ACHN (cell line): ENCODE measurements at regions not wholly inside any gene's neighbourhood (a gene's known extent, or its start where the extent isn't known, plus 50 kb on each side); places are given as distances from the start of the nearest gene placed in this dataset.

Experiments used
- DNase-seq: peaks from one replicate; pipeline ENCODE4 v3.0.0-alpha.2; 2015
- in situ Hi-C: cut with HindIII; loops from 2 replicates; pipeline ENCODE4 v1.10.0; 2017; ENCODE audit warnings: low sequenced_read_pairs, low pct_ligation_motif_present, low pct_unique_long_range_greater_than_20kb

GRCh38 chr5:61720829-61721228, 388.8 kb downstream of the ZSWIM6 start:
- in situ Hi-C loops = no loop called here
- no peak for DNase-seq

- in situ Hi-C loops = no loop called here
- no peak for DNase-seq
Observed at GRCh38 chr5:61724102-61724501, 392.0 kb downstream of the ZSWIM6 start.

- in situ Hi-C loops = no loop called here
- no peak for DNase-seq
Observed at GRCh38 chr5:61728287-61728686, 396.2 kb downstream of the ZSWIM6 start.

DNA sequence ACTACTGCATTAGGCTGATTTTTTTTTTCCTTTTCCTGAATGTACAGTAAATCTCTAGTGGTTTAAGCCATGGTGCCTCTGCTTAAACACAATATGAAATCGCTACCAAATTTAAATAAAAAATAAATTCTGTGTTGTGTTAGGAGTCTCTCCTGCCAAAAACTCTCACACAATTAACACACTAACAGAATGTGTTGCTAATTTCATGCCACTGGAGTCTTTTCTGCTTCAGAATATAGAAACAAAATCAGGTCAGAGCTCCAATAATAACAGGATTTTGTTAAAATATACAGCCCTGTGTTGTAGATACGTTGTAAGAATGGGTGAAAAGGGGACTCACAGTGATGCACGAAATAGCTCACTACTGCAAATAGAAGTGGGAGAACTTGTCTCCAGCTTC, 398.8 kb downstream of the ZSWIM6 start:
- in situ Hi-C loops = no loop called here
- DNase-seq = no peak

DNA sequence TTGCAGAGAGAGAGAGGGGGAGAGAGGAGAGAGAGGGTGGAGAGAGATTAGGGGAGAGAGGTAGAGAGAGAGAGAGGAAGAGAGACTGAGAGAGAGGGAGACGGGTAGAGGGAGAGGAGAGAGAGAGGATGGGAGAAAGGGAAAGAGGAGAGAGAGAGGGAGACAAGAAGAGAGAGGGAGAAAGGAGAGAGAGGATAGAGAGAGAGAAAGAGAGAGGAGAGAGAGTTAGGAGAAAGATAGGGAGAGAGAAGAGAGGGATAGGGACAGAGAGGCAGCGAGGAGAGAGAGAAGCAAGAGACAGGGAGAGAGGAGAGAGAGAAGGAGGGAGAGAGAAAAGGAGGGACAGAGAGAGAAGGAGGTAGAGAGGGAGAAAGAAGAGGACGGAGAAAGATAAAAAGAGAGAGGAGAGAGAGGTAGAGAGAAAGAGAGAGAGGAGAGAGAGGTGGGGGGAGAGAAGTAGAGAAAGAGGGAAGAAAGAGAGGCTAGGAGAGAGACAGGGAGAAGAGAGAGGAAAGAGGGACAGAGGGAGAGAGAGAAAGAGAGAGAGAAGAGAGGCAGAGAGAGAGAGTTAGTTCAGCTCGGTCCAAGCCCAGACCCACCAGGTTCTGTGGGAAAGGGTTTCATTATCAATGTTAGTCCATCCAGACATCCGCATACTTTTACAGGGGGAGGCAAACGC, 399.3 kb downstream of the ZSWIM6 start:
- DNase-seq = no peak
- in situ Hi-C loops = no loop called here

GRCh38 chr5:61731946-61732314, 399.9 kb downstream of the ZSWIM6 start:
- in situ Hi-C loops = no loop called here
- no peak for DNase-seq

GRCh38 chr5:61732369-61732768, 400.3 kb downstream of the ZSWIM6 start:
- in situ Hi-C loops = no loop called here

GRCh38 chr5:61732796-61733195, 400.7 kb downstream of the ZSWIM6 start:
- in situ Hi-C loops = no loop called here

More at GRCh38 chr5:61732369-61732768, 400.3 kb downstream of the ZSWIM6 start:
- no peak for DNase-seq

GRCh38 chr5:61734001-61734400, 401.9 kb downstream of the ZSWIM6 start:
- DNase-seq = no peak
- in situ Hi-C loops = no loop called here

More at GRCh38 chr5:61732796-61733195, 400.7 kb downstream of the ZSWIM6 start:
- no peak for DNase-seq

- no peak for DNase-seq
- in situ Hi-C loops = no loop called here
Observed at GRCh38 chr5:61734966-61735365, 402.9 kb downstream of the ZSWIM6 start.

DNA sequence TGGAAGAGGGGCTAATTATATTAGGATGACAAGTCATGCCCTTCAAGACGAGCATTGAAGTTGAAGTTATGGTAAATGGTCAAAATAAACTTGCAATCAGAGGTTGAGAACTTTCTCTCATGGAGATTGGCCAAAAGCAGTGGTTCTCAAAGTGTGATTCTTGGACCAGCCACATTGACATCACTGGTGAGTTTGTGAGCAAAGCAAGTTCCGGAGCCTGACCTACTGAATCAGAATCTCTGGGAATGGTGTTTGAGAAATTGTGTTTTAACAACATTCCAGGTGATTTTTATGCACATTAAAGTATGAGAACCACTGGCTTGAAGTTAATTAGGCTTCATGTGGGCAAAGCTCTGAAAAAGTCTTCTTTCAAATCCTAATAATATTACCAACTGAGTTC, 403.5 kb downstream of the ZSWIM6 start:
- no peak for DNase-seq
- in situ Hi-C loops = no loop called here

- DNase-seq = no peak
- in situ Hi-C loops = no loop called here
Observed at GRCh38 chr5:61735995-61736394, 403.9 kb downstream of the ZSWIM6 start.

- in situ Hi-C loops = no loop called here
- no peak for DNase-seq
Observed at GRCh38 chr5:61737301-61737963, 405.4 kb downstream of the ZSWIM6 start.

- DNase-seq = no peak
- in situ Hi-C loops = no loop called here
Observed at GRCh38 chr5:61737964-61738340, 405.9 kb downstream of the ZSWIM6 start.

DNA sequence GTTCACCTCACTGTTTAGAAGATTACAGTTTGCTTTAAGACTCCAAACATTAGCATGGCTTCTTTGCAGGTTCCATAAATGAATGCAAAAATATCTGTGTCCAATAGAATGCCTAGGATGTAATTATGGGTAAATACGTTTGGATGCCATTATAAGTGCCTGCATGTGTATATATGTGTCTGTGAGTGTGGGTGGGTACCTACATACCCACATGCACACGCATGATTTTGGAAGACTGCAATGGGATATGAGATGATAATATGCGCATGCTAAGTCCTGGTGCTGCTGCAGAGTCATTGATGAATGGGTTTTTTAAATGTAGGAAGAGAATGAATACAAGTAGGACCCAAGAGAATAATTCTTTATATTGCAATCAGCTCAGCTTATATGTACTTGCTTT, 406.4 kb downstream of the ZSWIM6 start:
- in situ Hi-C loops = no loop called here

GRCh38 chr5:61744690-61745619, 412.9 kb downstream of the ZSWIM6 start:
- DNase-seq = peak; percentile 2
- in situ Hi-C loops = no loop called here

More for the DNA sequence above, 406.4 kb downstream of the ZSWIM6 start:
- no peak for DNase-seq

DNA sequence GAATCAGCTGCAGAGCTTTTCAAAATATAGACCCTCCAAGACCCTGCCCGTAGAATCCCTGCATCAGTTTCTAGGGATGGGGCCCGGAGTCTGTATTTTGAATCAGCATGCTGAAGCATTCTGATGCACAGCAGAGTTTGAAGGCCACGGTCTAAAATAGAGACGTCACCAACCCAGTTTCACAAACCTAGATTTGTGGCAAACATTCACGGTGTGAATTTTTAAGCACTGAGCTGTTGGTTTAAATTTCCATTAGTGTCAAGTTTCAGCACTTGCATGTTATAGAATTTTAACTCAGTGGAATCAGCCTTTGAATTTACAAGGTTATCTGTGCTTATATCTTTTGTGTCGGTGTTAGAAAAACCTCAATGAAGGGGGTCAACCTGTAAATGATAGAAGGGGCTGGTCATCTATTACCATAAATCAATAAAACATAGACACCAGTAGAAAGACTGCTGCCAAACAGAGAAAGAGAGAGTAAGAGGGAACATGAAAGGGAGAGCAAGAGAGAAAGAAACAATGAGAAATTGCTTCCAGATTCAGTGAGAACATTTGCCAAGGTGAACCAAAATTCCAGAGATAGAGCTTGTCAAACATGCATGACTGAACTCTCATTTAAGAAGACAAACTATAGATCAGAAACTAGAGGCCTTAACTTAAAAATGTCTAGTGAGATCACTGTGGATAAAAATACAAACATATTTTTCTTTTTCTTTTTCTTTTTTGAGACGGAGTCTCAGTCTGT, 414.9 kb downstream of the ZSWIM6 start:
- no peak for DNase-seq
- in situ Hi-C loops = no loop called here

DNA sequence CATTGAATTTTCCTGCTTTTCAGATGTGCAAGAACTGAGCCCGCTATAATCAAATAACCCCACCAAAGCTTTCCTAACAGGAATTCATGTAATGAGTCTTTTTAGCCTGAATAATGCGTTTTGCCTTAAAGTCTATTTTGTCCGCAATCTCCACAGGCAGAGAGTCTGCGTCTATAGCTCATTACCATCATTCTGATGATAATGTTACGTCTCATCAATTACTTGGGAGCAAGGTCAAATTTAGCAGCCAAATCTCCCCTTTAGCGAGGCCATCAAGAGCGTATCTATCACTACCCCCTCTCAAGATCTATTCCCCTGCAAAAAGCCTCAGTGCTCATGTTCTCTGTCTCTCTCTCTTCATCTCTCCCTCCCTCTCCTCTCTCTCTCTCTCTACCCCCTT, 416.1 kb downstream of the ZSWIM6 start:
- DNase-seq = no peak
- in situ Hi-C loops = no loop called here

DNA sequence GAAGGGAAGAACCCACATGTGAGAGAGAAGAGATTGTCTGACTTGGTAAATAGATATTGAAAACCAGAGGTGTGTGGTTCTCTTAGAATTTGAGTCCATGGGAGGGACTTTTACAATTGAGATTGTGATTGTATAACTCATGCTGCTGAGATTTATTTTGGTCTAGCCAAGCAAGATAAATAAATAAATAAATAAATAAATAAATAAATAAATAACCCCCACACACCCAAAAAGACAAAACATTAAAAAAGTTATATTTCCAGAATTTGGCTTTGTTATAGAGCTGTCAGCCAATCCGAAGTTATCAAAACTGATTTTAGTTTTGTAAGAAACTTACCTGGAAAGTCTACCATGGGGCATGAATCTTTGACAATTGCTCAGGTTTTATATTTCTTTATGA, 416.6 kb downstream of the ZSWIM6 start:
- DNase-seq = no peak
- in situ Hi-C loops = no loop called here
